22Rv1 (cell line): ENCODE measurements at regions not wholly inside any gene's neighbourhood (a gene's known extent, or its start where the extent isn't known, plus 50 kb on each side); places are given as distances from the start of the nearest gene placed in this dataset.

Experiments
- CTCF ChIP-seq: fragments of 450-650 bp; IDR thresholded peaks from 2 replicates; pipeline ENCODE4 v1.5.1; 2017; ENCODE audit warnings: mild to moderate bottlenecking
- ZFX ChIP-seq: fragments of 450-650 bp; IDR thresholded peaks from 2 replicates; pipeline ENCODE4 v1.6.1; 2017; ENCODE audit warnings: antibody characterized with exemption, borderline replicate concordance

GRCh38 chr15:92561754-92562153 is 93.8 kb downstream of the FAM174B start:
- TF ChIP-seq CTCF, result no peak
- TF ChIP-seq ZFX, result no peak
